Fibroblast of mammary gland (primary cell): ENCODE measurements at regions not wholly inside any gene's neighbourhood (a gene's known extent, or its start where the extent isn't known, plus 50 kb on each side); places are given as distances from the start of the nearest gene placed in this dataset.

Experiments
- DNase-seq: peaks from one replicate; pipeline ENCODE4 v3.0.0-alpha.2; 2010; ENCODE audit warnings: low read depth
- H3K4me3 ChIP-seq: 2 replicates; pipeline ENCODE4 v1.5.1; 2011; ENCODE audit warnings: low read depth, mild to moderate bottlenecking, low read length, moderate library complexity; ENCODE audit not compliant: control insufficient read depth
- TF ChIP-seq, protein P1 (sequence below): conservative IDR thresholded peaks from 2 replicates; pipeline ENCODE4 v1.5.1; 2011; ENCODE audit warnings: low read depth, low read length, inconsistent platforms; ENCODE audit not compliant: control insufficient read depth, insufficient read depth

DNA sequence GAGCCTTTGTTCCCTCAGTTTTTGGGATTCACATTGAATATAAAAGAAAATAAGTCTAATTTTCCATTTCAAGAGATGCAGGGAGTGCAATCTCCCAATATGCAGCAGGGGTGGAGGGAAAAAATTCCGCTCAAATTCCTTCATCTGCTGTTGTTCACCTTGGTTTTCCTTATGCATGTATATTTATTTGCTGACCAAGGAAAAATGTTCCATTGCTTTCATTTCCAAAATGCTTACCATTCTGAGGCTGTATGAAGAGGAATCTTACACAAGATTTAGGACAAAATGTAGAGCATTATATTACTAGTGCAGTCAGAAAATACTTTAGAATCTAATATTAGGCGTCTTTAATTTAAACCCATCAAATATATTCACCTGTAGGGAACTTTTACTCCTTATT lies 863.9 kb downstream of the EPHA3 start:
- TF ChIP-seq, protein P1, sequence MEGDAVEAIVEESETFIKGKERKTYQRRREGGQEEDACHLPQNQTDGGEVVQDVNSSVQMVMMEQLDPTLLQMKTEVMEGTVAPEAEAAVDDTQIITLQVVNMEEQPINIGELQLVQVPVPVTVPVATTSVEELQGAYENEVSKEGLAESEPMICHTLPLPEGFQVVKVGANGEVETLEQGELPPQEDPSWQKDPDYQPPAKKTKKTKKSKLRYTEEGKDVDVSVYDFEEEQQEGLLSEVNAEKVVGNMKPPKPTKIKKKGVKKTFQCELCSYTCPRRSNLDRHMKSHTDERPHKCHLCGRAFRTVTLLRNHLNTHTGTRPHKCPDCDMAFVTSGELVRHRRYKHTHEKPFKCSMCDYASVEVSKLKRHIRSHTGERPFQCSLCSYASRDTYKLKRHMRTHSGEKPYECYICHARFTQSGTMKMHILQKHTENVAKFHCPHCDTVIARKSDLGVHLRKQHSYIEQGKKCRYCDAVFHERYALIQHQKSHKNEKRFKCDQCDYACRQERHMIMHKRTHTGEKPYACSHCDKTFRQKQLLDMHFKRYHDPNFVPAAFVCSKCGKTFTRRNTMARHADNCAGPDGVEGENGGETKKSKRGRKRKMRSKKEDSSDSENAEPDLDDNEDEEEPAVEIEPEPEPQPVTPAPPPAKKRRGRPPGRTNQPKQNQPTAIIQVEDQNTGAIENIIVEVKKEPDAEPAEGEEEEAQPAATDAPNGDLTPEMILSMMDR: no peak
- no peak for DNase-seq
- H3K4me3 ChIP-seq: no peak overlapping the region

DNA sequence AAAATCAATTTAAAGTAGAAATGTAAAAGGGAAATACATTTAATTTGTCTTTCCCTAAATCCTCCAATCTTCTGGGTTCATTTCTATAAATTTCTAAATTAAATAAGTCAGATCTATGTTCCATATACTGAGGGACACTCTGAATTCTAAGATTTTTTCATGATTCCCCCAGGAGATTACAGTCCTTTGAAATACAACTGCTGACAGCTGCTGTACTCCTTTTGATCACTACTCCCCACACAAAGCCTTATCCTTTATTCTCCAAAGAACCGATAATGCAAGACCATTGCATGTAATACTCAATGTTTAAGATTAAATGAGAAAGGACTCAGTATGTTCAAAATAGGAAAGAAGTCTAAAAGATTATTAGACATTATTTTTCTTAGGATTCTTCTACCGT lies 865.7 kb downstream of the EPHA3 start:
- H3K4me3 ChIP-seq: no peak overlapping the region
- TF ChIP-seq, protein P1: no peak

DNA sequence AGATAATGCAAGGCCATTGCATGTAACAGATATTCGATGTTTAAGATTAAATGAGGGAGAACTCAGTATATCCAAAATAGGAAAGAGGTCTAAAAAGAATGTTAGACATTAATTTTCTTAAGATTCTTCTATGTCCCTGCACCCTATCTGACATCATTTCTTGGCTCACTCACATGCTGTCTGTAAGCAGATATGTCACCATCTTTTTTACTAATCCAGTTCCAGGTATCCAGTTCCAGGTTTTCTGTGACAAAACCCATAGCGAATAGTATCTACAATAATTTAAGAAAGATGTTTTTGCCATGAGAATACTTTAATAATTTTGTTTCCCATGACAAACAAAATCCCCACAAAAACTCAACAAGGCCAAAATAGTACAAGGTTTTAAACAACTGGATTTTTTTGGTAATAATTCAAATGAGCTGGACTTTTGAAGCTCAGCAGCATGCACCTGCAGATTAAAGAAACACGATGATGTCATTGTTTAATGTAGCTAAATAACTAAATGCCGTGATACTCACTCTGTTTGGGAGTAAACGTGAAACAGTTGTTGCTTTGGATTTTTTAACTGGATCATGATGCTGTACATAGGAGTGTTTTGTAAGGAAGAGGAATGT lies 867.6 kb downstream of the EPHA3 start:
- no peak for DNase-seq
- no peak overlapping the region for H3K4me3 ChIP-seq
- TF ChIP-seq, protein P1: no peak

More for the DNA sequence above, 865.7 kb downstream of the EPHA3 start:
- DNase-seq: no peak

DNA sequence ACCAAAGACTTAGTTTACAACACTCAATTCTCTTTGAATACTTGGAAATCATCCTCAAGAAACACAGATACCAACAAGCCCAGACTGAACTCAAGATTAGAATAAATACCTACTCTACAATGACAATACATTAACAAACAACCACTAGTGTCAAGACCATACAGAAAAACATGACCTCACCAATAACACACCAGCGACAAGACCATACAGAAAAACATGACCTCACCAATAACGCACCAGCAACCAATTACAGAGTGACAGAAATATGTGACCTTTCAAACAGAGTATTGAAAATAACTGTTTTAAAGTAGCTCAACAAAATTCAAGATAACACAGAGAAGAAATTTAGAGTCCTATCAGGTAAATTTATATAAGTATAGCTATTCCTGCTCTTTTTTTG lies 876.0 kb downstream of the EPHA3 start:
- no peak for DNase-seq
- TF ChIP-seq, protein P1: no peak
- H3K4me3 ChIP-seq: no peak overlapping the region

DNA sequence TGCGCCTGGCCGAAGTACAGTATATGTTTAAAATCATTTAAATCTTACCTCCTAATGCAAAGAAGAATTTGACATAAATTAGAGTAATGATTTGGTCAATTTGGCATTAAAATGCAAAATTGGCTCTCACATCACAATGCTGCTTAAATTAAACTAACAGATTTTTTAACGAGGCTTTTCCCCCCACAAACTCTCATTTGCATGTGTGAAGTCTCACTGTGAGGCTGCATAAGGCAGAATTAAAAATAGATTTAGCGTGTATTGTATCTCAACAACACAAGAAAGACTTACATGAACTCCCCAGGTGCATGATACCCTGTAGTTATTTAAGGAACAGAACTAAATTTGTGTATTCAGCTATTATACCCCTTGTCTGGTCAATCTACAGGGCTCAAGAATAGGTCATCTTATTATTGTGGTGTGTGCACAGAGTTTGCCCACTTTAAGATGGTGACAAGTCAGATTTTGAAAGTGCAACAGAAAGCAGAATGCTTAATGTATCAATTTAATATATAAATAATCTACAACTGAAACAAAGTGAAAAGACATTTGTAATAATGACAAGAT lies 897.9 kb downstream of the EPHA3 start:
- TF ChIP-seq, protein P1: no peak
- no peak overlapping the region for H3K4me3 ChIP-seq

DNA sequence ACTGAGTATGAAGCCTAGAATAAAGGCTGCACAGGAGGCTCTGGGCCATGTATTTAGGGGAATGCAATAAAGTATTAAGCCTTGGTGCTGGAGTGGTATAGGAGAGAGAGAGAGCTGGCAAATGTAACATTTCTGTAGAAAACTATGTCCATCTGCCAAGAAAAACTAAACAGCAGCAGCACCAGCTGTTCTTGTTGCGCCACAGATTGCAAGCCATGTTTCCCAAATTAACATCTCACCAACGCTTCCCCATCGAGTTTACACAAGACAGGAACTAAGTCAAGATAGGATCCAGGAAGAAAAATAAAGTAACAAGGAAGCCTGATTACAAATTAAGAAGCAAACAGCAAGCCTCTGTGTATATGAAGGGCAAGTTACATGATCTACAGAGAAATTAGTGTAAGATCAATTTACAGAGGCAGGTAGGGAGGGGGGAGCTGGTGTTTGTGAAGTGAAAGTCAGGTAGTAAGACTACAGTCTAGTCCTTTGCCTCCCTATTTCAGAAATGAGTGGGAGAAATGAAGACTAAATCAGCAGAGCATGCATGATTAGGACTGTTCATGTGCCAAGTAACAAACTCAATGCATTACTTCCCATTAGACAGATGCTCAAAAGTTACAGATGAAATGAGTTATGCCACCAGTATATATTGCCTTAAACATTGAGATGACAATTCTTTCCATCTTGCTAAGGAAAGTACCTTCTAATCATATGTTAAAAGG lies 900.5 kb downstream of the EPHA3 start:
- no peak overlapping the region for H3K4me3 ChIP-seq
- DNase-seq: peak; percentile 63
- TF ChIP-seq, protein P1: no peak

More for the DNA sequence above, 897.9 kb downstream of the EPHA3 start:
- no peak for DNase-seq
